ENCODE measurements at regions not wholly inside any gene's neighbourhood (a gene's known extent, or its start where the extent isn't known, plus 50 kb on each side); places are given as distances from the start of the nearest gene placed in this dataset.

GRCh38 chr6:14834851-14835530, 410.9 kb upstream of the JARID2 start:
- no peak for TF ChIP-seq POLR2AphosphoS5 (IDR thresholded peaks at IDR 0.05)
- TF ChIP-seq CTCF (IDR thresholded peaks at IDR 0.05), result no peak
- no peak for TF ChIP-seq POLR2A (IDR thresholded peaks at IDR 0.05)
